BLaER1 (cell line): ENCODE measurements at regions not wholly inside any gene's neighbourhood (a gene's known extent, or its start where the extent isn't known, plus 50 kb on each side); places are given as distances from the start of the nearest gene placed in this dataset.
"Not testable (repeated sequence)": the region's sequence is repeated elsewhere in the genome, so short reads cannot be mapped to it uniquely, and the experiment has no call there.

Experiments
- H3K27ac ChIP-seq: shearing (Covaris generic); formaldehyde crosslinking; 2 replicates; pipeline ENCODE4 v1.8.1; 2022
- H3K27me3 ChIP-seq: shearing (Covaris generic); formaldehyde crosslinking; 2 replicates; pipeline ENCODE4 v1.8.1; 2022
- H3K36me3 ChIP-seq: shearing (Covaris generic); formaldehyde crosslinking; 2 replicates; pipeline ENCODE4 v1.8.1; 2022
- H3K4me1 ChIP-seq: shearing (Covaris generic); formaldehyde crosslinking; 2 replicates; pipeline ENCODE4 v1.8.1; 2022
- H3K4me2 ChIP-seq: shearing (Covaris generic); formaldehyde crosslinking; 2 replicates; pipeline ENCODE4 v1.8.1; 2022
- H3K4me3 ChIP-seq: shearing (Covaris generic); formaldehyde crosslinking; 2 replicates; pipeline ENCODE4 v1.8.1; 2022
- H3K9ac ChIP-seq: shearing (Covaris generic); formaldehyde crosslinking; 2 replicates; pipeline ENCODE4 v1.8.1; 2022
- H3K9me3 ChIP-seq: shearing (Covaris generic); formaldehyde crosslinking; 2 replicates; pipeline ENCODE4 v1.8.1; 2022
- H4K20me1 ChIP-seq: shearing (Covaris generic); formaldehyde crosslinking; 2 replicates; pipeline ENCODE4 v1.8.1; 2022
- Cebpa-rat ChIP-seq: shearing (Covaris generic); IDR thresholded peaks from 2 replicates; pipeline ENCODE4 v1.8.1; 2022

GRCh38 chr11:71154261-71154805 lies 98.0 kb downstream of the SHANK2 start:
- H3K36me3 ChIP-seq, result no peaks in the 10 kb centered on the region
- no peak overlapping the region for H3K9ac ChIP-seq
- no peak overlapping the region for H3K4me3 ChIP-seq
- no peaks in the 10 kb centered on the region for H3K27me3 ChIP-seq
- H3K9me3 ChIP-seq, result peaks cover 5% of the 10 kb centered on the region; the same call in 1 of the 2 replicates
- peaks cover 11% of the 10 kb centered on the region for H3K4me1 ChIP-seq
- no peaks in the 10 kb centered on the region for H4K20me1 ChIP-seq
- H3K27ac ChIP-seq, result no peak overlapping the region
- TF ChIP-seq Cebpa-rat, result no peak
- H3K4me2 ChIP-seq, result no peak overlapping the region

- no peaks in the 10 kb centered on the region for H3K36me3 ChIP-seq
- TF ChIP-seq Cebpa-rat, result no peak
- H3K4me3 ChIP-seq, result no peak overlapping the region
- peak overlapping the region; percentile 30; the same call in 1 of the 2 replicates for H3K4me2 ChIP-seq
- no peaks in the 10 kb centered on the region for H4K20me1 ChIP-seq
- H3K9me3 ChIP-seq, result peaks cover 5% of the 10 kb centered on the region; the same call in 1 of the 2 replicates
- no peak overlapping the region for H3K9ac ChIP-seq
- H3K27me3 ChIP-seq, result no peaks in the 10 kb centered on the region
- H3K27ac ChIP-seq, result no peak overlapping the region
- peaks cover 15% of the 10 kb centered on the region for H3K4me1 ChIP-seq
These were observed 99.4 kb downstream of the SHANK2 start for GRCh38 chr11:71153005-71153390.

- 0 out of 2 replicates have a peak overlapping the region, but pooled peaks have one; percentile 30 for H3K4me2 ChIP-seq
- H3K27ac ChIP-seq, H3K4me3 ChIP-seq: not testable (repeated sequence)
These were observed 99.9 kb downstream of the SHANK2 start for GRCh38 chr11:71152312-71153004.

GRCh38 chr11:71151561-71151960 lies 100.8 kb downstream of the SHANK2 start:
- H3K36me3 ChIP-seq, result no peaks in the 10 kb centered on the region
- no peak for TF ChIP-seq Cebpa-rat
- no peak overlapping the region for H3K4me3 ChIP-seq
- no peak overlapping the region for H3K27ac ChIP-seq
- no peak overlapping the region for H3K9ac ChIP-seq
- no peak overlapping the region for H3K4me2 ChIP-seq
- no peaks in the 10 kb centered on the region for H3K27me3 ChIP-seq
- H3K9me3 ChIP-seq, result no peaks in the 10 kb centered on the region
- H3K4me1 ChIP-seq, result peaks cover 11% of the 10 kb centered on the region
- no peaks in the 10 kb centered on the region for H4K20me1 ChIP-seq

More at GRCh38 chr11:71152312-71153004, 99.9 kb downstream of the SHANK2 start:
- H3K9ac ChIP-seq, H4K20me1 ChIP-seq, H3K9me3 ChIP-seq, H3K36me3 ChIP-seq, H3K27me3 ChIP-seq: not testable (repeated sequence)
- peaks cover 15% of the 10 kb centered on the region for H3K4me1 ChIP-seq

- Histone ChIP-seq H4K20me1 (no peaks in the 10 kb centered on the region), H3K4me1 (peaks cover 9% of the 10 kb centered on the region), H3K27me3 (no peaks in the 10 kb centered on the region), H3K4me2 (no peak overlapping the region), H3K36me3 (no peaks in the 10 kb centered on the region), H3K9me3 (no peaks in the 10 kb centered on the region), H3K9ac (no peak overlapping the region), H3K4me3 (no peak overlapping the region), H3K27ac (no peak overlapping the region)
- no peak for TF ChIP-seq Cebpa-rat
These were observed 101.5 kb downstream of the SHANK2 start for GRCh38 chr11:71150859-71151258.

GRCh38 chr11:71148716-71149115 lies 103.7 kb downstream of the SHANK2 start:
- H3K4me2 ChIP-seq, result no peak overlapping the region
- H3K9me3 ChIP-seq, result no peaks in the 10 kb centered on the region
- H4K20me1 ChIP-seq, result no peaks in the 10 kb centered on the region
- H3K27ac ChIP-seq, result no peak overlapping the region
- peaks cover 15% of the 10 kb centered on the region for H3K4me1 ChIP-seq
- no peak for TF ChIP-seq Cebpa-rat
- no peak overlapping the region for H3K4me3 ChIP-seq
- no peak overlapping the region for H3K9ac ChIP-seq
- H3K27me3 ChIP-seq, result no peaks in the 10 kb centered on the region
- no peaks in the 10 kb centered on the region for H3K36me3 ChIP-seq

- no peaks in the 10 kb centered on the region for H4K20me1 ChIP-seq
- H3K4me2 ChIP-seq, result no peak overlapping the region
- no peak for TF ChIP-seq Cebpa-rat
- no peaks in the 10 kb centered on the region for H3K9me3 ChIP-seq
- peaks cover 26% of the 10 kb centered on the region for H3K4me1 ChIP-seq
- H3K27me3 ChIP-seq, result no peaks in the 10 kb centered on the region
- no peaks in the 10 kb centered on the region for H3K36me3 ChIP-seq
- H3K27ac ChIP-seq, result no peak overlapping the region
- H3K9ac ChIP-seq, result no peak overlapping the region
- H3K4me3 ChIP-seq, result no peak overlapping the region
These were observed 105.0 kb downstream of the SHANK2 start for GRCh38 chr11:71147331-71147730.

- Histone ChIP-seq H4K20me1 (no peaks in the 10 kb centered on the region), H3K9ac (no peak overlapping the region), H3K36me3 (no peaks in the 10 kb centered on the region), H3K4me1 (peaks cover 31% of the 10 kb centered on the region), H3K4me2 (no peak overlapping the region), H3K4me3 (no peak overlapping the region), H3K9me3 (no peaks in the 10 kb centered on the region), H3K27ac (no peak overlapping the region), H3K27me3 (no peaks in the 10 kb centered on the region)
- TF ChIP-seq Cebpa-rat, result no peak
These were observed 105.5 kb downstream of the SHANK2 start for GRCh38 chr11:71146846-71147245.

- no peak for TF ChIP-seq Cebpa-rat
- Histone ChIP-seq H3K4me1 (peaks cover 37% of the 10 kb centered on the region), H3K9me3 (no peaks in the 10 kb centered on the region), H4K20me1 (no peaks in the 10 kb centered on the region), H3K27ac (no peak overlapping the region), H3K9ac (no peak overlapping the region), H3K4me3 (no peak overlapping the region), H3K36me3 (no peaks in the 10 kb centered on the region), H3K4me2 (no peak overlapping the region), H3K27me3 (no peaks in the 10 kb centered on the region)
These were observed 106.2 kb downstream of the SHANK2 start for GRCh38 chr11:71145988-71146824.

- no peaks in the 10 kb centered on the region for H3K27me3 ChIP-seq
- H3K9me3 ChIP-seq, result no peaks in the 10 kb centered on the region
- no peak overlapping the region for H3K9ac ChIP-seq
- no peak for TF ChIP-seq Cebpa-rat
- no peak overlapping the region for H3K4me3 ChIP-seq
- H3K27ac ChIP-seq, result no peak overlapping the region
- H3K36me3 ChIP-seq, result no peaks in the 10 kb centered on the region
- no peaks in the 10 kb centered on the region for H4K20me1 ChIP-seq
- peaks cover 45% of the 10 kb centered on the region for H3K4me1 ChIP-seq
- H3K4me2 ChIP-seq, result no peak overlapping the region
These were observed 107.0 kb downstream of the SHANK2 start for GRCh38 chr11:71145368-71145767.
